ENCODE measurements at regions not wholly inside any gene's neighbourhood (a gene's known extent, or its start where the extent isn't known, plus 50 kb on each side); places are given as distances from the start of the nearest gene placed in this dataset.

GRCh38 chr13:76620036-76620435, 266.2 kb downstream of the KCTD12 start:
- no peak for TF ChIP-seq CTCF (IDR thresholded peaks at IDR 0.05; ENCODE audit: low read length)
- no peak for TF ChIP-seq EZH2 (optimal IDR thresholded peaks at IDR 0.05; ENCODE audit: low read depth, low read length)
- TF ChIP-seq EZH2phosphoT487 (IDR thresholded peaks at IDR 0.05; ENCODE audit: low read length) = no peak

Data from MM.1S (cell line).